Medulla oblongata (tissue), 1 donor: ENCODE measurements at regions not wholly inside any gene's neighbourhood (a gene's known extent, or its start where the extent isn't known, plus 50 kb on each side); places are given as distances from the start of the nearest gene placed in this dataset.
A peak's percentile ranks its signal among the peaks of the same experiment; 100 is the strongest.

Experiments
- DNase-seq: peaks from one replicate; pipeline ENCODE4 v3.0.0-alpha.2; 2015; ENCODE audit errors: extremely low spot score

DNA sequence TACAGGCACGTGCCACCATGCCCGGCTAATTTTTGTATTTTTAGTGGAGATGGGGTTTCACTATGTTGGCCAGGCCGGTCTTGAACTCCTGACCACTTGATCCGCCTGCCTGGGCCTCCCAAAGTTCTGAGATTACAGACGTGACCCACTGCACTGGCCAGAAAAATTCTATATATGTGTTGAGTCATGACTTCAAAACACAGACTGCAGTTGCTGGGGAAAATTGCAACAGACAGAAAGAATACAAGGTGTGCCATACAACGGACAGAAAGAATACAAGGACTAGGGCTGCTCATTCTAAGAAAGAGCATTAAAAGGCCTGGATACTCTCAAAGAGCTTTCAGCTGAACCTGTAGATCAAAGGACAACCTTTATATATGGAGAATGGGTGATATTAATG lies 109.6 kb upstream of the ACSL4 start:
- no peak for DNase-seq

DNA sequence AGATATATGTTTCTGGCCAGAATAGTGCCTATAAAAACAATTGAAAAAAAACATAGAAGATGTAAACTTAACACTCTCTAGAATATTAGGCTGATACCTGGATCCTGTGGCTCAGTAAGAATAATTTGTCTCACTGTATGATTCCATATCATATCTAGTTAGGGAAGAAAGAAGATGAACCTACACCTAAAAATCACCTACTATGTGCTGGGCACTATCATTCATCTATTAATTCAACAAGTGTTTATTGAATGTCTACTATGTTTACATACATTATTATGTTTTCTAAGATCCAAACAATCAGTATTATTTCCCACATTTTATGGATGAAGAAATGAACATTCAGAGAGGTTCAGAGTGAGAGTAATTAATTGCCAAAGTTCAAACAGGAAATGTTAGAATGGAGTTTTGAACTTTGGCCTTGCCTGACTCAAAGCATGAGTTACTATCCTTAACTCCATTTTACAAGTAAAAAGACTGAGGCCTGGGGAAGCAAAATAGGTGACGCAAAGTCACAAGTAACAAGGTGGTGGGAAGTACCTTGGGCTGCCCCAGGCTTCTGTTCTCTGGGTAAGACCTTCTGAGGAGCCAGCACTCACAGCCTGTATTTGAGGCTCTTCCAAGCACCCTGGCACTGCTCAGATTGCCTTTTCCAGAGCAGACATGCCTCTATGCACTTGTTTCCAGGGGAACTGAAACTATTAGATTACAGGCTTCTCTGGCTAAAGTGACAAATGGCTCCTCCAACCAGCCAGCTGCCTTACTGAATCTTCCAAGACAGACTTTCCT lies 111.1 kb upstream of the ACSL4 start:
- peak; percentile 67 for DNase-seq

DNA sequence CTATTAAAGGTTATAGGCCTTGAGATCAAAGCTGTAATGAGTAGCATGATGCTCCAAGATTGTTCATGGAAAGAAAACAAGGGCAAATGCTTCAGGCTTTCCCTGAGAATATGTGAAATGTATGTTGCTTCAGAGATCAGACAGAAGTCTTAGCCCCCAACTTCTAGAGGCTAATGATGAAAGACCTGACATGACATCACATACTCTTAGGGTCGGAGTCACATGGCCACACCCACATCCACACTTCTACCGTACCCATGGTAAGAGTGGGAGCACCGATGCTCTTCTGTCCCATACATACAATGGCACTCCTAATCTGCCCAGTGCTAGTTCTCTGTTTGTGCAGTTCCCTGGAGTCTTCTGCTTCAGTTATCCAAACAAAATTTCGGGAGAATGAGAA lies 111.9 kb upstream of the ACSL4 start:
- no peak for DNase-seq

DNA sequence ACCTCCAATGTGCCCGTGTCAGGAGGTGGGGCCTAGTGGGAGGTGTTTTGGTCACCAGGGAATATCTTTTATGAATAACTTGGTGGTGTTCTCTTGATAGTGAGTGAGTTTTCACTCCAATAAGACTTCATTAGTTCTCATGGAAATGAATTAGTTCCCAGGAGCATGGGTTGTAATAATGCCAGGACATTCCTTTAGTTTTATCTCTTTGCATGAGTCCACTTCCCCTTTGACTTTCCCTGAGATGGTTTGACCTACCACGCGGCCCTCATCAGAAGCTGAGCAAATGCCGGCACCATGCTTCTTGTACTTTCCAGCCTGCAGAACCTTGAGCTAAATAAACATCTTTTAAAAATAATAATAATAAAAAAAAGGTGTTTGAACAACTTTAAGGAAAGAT lies 112.9 kb upstream of the ACSL4 start:
- no peak for DNase-seq

DNA sequence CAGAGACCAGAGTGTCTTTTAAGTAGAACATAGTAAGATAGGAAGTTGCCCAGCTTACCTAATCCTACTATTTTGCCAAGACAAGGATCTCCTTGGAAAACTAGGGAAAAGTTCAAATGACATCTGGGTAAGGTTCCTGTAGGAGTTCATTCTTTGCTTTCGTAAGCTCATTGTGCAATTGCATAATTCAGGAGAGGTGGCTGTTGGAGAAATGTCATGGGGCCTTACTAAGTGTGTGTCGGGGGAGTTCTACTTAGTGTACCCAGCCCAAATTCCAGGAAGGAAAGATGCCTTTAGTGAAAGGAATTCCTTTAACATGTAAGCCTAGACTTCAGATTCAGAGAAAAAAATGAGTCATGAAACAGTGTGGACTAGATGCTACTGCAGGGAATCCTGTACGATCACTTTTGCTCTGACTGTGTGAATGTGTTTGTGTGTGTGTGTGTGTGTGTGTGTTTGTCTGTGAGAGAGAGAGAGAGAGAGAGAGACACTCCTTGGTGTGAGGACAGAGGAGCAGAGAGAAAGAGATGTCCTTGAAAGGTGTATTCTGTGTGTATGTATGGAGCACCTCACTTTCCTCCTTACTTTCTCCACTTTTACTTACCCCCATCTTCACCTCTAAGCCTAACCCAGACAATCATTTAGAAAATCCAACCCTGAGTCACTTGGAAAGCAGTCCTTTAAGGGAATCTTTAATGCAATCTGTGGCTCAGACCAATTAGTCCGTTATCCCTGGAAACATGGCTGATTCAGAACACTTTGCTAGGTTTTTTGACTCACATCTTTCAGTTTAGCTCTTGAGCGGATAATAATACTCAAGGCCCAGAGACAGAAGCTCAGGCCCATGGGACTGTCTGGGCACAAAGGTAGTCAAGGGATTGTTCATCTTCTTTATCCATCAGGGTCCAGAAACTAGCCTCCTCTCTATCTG lies 114.5 kb upstream of the ACSL4 start:
- no peak for DNase-seq

DNA sequence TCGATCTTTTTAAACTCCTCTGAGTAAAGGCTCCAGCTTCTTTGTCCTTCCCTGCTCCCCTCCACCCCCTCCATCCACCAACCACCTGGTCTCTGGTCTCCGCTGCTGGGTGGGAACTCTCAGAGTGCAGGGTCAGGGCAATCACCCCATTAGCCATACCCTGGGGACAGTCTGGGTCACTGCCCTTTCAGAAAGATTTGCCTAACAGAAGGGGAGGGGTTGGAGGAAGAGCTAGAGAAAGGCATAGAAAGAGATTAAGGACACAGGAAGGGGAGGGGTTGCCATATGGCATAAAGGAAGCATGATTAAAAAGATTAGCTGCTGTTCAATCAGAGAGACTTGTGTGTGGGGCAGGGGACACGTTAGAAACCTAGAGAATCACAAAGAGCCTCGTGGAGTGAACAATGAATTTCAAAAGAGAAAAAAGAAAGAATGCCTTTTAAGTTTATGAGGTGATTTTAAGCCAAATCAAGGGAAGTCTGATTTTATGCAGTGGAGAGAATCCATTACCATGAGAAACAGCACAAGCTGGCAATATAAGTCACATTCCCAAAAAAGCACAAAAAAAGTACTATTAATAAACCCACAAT lies 115.5 kb upstream of the ACSL4 start:
- DNase-seq: no peak

DNA sequence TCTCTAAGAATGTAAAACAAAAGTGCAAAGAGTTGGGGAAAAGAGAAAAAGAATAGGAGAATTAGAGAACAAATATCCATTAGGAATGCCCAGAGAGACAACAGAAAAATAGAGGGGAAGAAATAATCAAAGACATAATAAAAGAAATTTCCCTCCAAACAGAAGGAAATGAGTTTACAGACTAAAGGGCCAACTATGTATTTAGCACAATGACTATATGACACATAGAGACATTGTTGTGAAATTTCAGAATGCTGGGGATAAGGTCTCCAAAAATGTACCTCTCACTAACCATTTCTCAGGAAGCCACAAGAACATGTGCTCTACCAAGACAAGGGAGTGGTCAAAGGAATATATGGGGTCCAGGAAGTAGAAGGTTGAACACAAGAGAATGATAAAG lies 121.0 kb upstream of the ACSL4 start:
- DNase-seq: no peak

DNA sequence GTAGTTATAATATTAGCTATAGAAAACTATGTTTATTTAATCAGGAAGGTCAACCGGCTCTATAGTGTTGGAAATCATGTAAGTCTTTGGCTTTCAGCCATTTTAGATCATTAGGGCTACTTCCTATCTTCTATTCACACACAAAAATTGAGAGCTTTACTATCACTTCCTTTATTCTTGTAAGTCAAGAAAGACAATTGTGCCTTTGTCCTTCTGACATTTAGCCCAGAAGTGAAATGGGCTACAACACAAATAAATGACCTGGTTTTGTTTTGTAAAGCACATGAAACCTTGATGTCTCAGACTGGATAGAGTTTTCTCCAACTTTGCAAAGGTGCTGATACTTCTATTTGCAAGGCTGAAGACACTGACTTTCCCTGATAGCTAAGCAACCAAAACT lies 122.4 kb upstream of the ACSL4 start:
- DNase-seq: no peak

DNA sequence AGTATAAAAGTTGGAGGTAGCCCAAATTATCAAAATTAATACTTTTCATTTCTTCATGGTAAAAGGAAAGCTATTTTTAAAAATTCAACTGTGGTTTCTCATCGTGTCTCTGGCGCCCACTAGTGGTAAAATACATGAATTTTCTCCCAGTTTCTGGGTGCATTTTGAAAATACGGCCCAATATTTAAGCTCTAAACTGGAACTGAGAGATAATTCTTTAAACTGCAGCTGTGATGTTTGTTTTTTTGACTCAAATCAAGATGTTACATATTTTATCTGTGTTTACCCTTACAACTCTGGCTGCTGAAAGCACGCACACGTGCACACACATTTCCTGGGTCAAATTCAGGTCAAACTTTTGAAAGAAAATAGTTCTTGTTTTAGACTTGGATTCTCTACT lies 123.9 kb upstream of the ACSL4 start:
- DNase-seq: peak; percentile 39

DNA sequence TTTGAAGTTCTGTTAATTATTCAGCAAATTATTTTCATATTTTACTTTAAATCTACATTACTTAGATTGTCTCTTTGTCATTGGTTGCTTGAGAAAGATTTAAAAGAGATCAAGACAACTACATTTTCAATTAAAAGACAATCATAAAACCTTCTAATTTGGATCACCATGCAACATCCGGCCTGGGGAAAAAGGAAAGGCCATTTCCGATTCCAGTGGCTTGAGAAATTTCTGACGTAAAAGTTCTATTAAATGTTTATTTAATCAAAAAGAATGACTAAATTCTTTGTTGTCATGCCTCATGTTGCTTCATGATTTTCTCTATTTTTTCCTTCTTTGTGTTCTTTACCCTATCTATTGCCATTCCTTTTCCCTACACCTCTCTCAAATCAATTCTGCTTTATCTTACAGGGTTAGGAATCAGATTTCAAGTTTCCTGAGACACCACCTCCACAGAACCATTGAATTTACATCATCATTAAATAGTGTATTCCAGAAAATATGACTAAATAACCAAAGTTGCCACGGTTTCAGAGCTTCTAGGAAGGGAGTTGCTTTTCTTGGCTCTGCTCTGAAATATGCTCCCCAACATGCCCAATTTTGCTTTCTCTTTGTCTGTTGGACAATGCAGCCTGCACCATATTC lies 124.6 kb upstream of the ACSL4 start:
- DNase-seq: no peak

DNA sequence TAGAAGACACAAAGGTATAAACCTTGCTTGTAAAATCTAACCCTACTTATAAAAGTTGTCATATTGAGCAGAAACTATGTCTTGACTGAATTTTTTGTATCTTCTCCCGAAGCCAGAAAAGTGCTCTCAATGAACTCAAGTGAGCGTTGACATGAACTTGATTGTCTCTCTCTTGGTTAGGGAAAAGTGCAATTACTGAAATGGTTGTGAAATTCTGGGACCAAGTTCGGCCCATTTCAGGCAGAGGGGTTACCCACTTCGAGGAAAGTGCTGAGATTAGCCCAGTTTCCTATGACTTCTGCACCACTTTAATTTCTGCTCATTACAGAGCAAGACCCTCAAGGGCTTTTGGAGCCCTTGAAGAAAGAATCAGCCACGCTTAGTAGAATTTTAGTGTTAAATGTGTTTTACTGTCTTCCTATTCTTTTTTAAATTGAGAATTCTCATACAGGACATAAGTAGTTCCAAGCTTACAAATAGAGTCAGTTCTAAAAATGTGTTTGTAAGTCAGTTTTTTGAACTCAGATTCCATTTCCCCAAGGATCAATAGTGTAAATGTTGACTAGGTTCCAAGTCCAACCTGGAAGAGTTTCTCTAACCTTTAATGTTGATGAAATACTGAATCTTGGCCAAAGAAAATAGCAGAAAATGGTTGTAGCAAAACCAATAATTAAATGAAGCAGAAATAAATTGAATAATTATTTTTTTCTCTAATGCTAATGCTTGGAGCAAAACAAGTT lies 125.7 kb upstream of the ACSL4 start:
- no peak for DNase-seq

DNA sequence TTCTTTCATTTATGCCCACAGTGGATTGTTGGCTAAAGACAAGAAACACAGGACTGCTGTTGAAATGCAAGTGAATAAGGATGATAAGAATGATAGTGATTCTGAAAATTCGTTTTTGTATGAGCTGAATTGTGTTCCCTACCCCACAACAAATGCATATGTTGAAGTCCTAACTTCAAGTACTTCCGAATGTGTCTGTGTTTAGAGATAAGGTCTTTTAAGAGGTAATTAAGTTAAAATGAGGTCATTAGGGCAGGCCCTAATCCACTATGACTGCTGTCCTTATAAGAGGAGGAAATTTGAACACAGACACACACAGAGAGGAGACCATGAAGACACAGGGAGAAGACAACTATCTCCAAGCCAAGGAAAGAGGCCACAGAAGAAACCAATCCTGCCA lies 126.6 kb upstream of the ACSL4 start:
- no peak for DNase-seq

DNA sequence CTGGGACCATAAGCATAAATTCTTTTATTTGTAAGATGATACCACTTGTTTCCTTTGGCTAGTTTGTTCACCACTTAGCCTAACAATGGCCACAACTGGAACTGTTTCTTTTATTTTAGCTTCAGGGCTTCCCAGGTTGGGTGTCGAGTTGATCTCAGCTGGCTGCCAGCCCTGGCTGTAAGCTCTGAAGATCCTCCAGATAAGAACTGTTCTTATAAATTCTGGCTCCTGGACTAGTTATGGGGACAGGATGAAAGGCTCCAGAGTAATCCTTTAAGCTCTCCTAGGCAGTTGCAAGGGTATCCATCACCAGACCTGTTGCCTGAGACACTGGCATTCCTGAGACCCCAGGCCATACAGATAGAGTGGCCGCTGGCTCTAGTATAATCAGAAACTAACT lies 129.4 kb upstream of the ACSL4 start:
- no peak for DNase-seq

DNA sequence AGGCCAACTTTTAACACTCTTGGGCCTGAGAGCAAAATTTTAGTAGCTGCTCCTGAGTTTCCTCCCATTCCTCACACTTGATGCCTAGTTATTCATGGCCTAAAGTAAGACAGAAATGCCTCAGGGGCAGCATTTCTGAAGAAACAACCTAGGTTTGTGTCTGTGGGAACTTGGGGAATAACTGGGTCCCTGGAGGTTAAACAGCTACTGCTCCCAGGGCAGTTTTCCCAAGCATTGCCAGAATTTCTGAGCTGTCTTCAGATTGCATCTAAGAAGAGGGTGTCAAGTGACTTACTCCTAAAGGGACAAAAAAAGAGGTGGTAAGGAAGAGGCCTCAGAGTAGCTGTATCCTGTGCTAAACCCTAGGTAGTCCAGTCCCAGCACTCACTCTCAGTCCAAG lies 130.8 kb upstream of the ACSL4 start:
- DNase-seq: no peak

DNA sequence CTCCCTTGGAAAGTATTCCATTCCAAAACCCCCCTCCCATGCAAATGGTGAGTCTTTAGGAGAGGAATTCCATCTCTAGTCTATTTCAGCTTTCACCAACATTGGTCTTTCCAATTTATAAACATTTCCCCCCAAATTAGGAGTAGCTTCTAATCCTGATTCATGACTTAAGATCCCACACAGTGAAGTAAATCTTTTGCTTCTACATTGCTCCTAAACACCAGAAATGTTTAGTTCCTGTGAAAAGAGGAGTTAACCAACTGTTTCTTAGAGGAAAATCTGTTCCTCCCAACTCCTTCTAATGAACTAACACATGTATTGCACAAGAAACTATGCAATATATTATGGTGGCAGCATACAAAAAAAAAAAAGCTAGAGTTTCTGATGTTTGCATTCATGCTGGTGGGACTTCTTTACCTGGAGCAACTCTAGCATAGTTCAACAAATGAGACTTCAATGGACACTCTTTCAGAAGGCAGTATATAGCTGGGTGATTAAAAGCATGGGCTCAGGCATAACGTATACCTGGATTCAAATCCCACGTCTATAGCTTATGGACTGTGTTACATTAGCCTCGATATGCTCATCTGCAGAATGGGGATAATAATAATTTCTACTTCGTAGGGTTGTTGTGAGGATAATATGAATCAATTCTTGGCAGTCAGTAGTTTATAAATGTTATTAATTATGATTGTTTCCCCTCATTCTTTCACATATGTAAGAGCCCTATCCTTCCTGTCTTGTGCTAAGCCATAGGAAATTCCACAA lies 131.6 kb upstream of the TMEM164 start:
- no peak for DNase-seq

DNA sequence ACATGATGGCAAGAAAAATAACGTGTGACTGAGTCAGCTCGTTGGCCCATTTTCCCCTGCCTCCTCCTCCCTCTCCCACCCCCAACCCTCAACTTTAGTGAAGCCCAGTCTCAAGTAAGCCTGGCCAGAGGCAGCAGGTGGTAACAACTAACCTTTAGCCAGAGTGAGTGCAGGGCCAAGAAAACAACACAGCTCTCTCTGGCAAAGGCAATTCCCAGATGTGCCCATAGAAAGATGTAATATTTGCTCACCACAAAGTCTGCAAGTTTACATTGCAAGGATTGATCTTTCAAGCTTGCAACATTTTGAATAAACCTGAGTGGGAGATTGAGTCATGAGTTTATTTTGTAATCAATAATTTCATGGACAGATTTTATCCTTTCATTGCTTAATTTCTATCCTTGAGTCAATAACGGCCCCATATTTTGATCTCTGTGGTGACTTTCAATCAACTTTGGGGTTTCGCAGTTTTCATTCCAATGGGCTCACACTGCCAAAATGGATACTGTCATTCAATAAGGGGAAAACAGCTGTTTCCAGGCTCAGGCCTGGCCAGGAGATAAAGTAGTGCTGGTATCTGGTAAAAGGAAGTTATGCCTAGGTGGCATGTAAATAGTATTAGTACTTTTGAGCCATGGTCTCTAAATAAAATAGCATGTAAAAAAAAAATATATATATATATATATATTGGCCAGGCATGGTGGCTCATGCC lies 130.7 kb upstream of the TMEM164 start:
- no peak for DNase-seq

DNA sequence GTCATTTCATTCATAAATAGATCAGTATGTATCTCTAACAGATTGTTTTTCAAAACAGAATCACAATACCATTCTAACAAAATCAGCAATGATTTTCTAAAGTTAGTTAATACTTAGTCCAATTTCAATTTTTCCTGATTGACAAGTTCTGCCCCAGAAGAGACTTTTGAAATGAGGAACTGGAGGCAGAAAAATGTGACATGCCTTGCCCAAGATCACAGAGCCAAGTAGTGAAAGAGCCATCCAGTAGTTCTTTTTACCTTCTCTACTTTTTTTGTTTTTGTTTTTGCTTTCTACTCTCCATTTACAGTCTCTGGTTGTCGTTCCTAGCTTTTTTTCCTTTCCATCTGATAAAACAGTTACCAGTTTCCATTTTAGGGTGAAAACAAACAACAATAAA lies 129.3 kb upstream of the TMEM164 start:
- no peak for DNase-seq

DNA sequence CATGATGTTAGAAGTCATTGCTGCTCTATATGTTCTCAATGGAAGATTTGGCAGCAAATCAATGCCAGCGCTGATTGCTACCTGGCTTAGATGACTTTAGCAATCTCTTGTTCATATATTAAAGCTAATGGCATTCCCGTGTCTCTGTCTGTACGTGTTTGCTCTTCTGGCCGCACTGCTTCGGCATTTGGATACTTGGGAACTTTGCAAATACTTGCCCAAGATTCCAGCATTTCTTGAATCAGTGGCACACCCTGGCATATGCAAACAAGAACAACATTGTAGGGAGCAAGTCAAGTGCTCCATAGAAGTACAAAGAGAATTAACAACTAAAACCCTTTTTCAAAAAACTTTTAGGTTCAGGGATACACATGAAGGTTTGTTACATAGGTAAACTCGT lies 128.9 kb upstream of the TMEM164 start:
- no peak for DNase-seq

DNA sequence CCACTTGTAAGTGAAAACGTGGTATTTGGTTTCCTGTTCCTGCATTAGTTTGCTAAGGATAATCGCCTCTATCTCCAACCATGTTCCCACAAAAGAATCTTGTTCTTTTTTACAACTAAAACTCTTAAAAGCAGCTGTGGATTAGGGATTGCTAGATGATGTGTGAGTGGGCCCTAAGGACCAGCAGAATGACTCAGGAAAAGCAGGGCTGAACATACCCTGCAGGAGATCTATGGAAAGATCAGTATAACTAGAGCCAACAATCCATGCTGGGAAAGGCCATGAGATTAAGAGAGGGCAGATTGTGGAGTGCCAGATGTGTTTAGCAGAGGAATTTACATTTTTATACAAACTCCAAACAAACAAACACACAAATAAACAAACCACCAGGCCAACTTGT lies 128.4 kb upstream of the TMEM164 start:
- DNase-seq: no peak

DNA sequence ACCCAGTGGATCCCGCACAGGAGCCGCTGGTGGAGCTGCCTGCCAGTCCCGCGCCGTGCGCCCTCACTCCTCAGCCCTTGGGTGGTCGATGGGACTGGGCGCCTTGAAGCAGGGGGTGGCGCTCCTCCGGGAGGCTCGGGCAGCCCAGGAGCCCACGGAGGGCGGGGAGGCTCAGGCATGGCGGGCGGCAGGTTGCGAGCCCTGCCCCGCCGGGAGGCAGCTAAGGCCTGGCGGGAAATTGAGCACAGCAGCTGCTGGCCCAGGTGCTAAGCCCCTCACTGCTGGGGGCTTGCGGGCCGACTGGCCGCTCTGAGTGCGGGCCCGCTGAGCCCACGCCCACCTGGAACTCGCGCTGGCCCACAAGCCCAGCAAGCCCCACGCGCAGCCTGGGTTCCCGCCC lies 127.1 kb upstream of the TMEM164 start:
- no peak for DNase-seq
